Hippocampal formation (tissue), 2 donors: ENCODE measurements at regions not wholly inside any gene's neighbourhood (a gene's known extent, or its start where the extent isn't known, plus 50 kb on each side); places are given as distances from the start of the nearest gene placed in this dataset.
A peak's percentile ranks its signal among the peaks of the same experiment; 100 is the strongest.

Experiments used
- DNase-seq, 2 donors: peaks; one replicate each; lab custom pipeline; 2025; lab: John Stamatoyannopoulos, UW

GRCh38 chr12:98423963-98424362 is 91.4 kb upstream of the TMPO start:
- DNase-seq: no peak

DNA sequence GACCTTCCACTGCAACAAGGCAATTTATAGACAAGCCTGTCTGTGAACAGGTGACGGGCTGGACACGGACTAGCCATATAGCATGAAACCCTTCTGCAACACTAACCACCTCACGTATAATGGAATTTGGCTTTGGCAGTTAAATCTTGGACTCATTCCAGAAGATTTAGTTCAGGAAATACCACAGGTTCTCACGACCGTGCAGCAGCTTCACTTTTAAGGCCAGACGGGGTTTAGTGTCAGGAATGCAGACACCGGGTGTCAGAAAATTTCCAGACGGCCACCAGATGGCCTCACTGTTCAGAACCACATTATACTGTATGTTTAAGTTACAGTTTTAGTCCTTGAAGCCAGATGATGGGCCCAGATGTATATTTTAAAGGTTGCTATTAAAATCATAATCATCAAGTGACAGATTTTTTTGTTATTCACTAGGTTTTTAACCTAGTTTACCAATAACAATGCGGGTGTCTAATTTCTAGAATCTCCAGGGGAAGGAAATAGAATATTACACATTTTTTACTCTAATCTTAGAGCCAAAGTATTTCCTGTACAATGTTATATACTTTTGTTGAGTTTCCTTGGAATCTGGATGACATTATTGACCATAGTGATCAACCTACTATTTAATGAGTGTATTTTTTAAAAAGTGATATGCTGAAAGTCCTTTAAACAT is 90.5 kb upstream of the TMPO start:
- DNase-seq: peak; percentile 30 to 41

DNA sequence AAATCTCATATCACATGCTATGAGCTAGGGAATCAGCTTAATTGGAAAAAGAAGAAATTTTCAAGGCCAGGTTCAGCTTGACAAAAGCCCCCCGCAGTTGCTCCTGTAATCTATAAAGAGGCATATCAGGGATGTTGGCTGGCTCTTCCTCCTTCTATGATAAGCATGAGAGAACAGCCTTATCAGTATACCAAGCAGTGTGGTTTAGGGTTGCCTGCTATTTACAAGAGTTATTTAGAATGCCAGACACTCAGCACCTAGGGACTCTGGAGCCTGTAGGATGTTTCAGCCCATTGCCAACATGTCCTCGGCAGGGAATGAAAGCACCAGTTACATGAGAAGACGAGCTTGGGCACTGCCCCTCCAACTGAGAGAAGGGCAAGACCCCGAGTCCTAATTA is 89.5 kb upstream of the TMPO start:
- DNase-seq: no peak

DNA sequence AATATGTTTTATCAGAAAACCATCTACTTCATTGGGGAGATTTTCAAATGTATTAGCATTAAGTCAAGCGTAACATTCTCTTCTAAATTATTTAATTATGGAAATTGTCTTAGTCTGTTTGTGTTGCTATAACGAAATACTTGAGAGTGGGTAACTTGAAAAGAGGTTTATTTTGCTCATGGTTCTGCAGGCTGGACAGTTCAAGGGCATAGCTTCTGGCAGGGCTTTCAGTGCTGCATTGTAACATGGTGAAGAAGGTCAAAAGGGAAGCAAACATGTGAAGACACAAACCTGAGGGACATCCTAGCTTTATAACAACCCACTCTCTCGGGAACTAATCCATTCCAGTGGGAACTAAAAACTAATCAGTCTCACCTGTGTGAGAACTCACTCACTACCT is 84.3 kb upstream of the TMPO start:
- DNase-seq: no peak

GRCh38 chr12:98437166-98437565 is 78.2 kb upstream of the TMPO start:
- DNase-seq: no peak

DNA sequence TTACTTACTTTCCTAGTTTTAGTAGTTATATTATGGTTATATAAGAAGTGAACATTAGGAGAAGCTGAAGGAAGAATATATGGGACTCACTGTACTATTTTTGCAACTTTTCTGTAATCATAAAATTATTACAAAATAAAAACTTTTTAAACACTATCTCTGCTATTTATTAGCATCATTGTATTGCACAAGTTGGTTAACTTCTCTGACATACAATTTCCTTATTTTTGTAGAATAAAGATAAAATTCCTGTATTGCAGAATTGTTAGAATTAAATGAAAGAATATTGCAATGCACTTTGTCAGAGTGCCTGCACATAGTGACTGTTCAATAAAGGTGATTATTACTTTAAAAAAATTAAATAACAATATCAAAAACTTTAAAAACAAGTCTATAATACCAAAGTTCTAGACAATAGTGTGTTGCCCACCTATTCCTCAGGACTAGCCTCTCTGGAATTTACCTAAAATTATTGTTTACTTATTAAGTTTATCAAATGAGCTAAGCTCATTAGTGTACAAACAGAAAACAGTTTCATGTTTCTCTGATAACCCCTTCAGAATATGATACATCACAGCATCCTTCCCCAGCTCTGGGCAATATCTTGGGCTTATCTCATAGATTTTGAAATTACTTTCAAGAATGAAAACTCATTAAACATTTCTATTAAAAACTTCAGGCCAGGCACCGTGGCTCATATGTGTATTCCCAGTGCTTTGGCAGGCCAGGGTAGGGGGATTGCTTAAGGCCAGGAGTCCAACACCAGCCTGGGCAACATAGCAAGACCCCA is 77.4 kb upstream of the TMPO start:
- DNase-seq: no peak

GRCh38 chr12:98438656-98439230 is 76.6 kb upstream of the TMPO start:
- DNase-seq: no peak

DNA sequence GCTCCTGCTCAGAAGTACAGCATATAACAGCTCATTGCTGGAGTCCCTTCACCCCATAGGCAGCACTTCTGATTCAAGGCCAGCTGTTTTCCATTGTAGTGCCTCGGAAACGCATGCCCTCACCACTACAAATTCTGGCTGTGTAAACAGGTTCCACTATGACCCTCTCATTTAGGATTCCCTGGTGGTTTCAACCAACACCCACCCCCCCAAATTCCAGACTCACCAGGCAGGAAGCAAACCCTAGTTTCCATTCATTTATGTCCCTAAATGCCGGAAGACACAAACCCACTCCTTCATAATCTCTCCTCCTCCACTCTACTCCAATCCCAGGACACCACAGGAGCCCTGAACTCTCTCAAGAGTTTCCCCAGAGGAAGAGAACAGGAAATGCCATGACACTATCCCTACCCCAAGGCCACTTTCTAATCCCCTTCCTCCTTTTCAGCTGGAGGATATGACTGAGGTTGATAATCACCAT is 75.9 kb upstream of the TMPO start:
- no peak for DNase-seq

DNA sequence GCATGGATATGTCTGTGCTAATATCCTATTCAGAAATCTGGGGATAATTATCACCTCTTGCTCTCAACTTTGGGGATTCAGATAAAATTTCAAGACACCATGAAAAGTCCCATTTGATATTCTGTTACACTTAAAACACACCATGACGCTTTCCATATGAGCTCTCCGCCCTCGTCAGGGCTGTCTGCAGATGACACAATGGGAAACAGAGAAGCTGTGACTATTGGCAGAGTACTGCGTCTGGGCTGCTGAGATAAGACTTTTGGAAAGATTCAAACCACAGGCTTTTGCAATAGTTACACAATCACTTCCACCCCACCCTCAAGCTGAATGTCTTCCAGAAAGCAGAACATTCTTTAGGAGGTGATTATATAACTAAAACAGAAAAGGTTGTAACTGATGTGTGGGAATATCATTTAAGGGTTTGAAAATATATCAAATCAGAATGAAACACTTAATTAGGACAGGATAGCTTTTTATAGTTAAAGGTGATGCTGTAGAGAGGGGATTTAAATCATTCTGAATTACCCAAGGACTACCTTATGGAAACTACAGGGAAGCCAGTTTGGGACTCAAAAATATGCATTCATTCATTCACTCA is 75.3 kb upstream of the TMPO start:
- DNase-seq: peak; percentile 29 to 42

DNA sequence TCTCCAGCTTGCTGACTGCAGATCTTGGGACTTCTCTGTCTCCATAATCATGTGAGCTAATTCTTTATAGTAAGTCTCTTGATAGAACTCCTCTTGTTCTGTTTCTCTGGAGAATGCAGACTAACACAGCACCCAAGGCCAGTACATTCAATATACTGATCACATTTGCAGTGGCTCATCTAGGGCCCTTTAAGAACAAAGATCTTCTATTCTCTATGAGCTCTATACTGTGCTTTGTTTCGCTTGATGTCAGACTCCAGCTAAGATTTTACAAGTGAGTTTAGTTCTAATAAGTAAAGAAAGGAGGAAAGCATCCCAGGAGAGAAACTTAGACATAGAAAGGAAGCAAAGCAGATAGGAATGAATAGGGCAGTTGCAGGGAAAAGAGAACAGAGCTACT is 69.3 kb upstream of the TMPO start:
- no peak for DNase-seq

DNA sequence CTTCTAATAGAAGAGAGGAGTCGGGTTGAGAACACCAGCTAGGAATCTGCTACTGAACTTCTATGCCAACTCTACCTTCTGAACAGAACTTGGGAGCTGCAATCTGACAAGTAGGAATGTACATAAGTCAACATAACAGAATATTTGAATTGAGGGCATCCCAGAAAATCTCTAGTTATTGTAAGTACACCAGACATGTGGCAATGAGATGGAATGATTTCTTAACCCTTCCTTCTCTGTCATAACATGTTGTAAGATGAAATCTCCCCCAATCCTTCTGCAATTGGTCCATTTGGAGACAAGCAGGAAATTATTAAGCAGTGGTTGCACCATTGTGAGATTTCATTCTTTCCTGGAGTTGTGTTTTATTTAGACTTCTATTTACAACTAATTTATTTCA is 68.7 kb upstream of the TMPO start:
- DNase-seq: no peak

- no peak for DNase-seq
Observed at GRCh38 chr12:98449584-98449983, 65.8 kb upstream of the TMPO start.

DNA sequence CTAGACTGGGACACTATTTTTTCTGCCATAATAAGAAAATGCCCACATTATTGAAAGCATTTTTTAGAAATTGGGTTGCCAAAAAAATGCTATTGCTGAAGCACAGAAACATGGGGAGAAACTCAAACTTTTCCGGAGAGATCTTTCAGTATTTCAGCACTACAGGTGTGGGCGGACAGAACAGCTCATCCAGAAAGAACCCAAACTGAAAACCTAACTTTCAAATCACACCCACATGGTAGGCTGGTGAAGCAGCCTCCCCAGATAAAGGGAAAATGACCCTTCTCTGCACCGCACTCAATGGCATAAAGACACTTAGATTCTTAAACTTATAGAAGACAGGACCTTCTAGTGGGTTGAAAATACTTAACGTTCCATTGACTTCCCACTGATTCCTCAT is 62.3 kb upstream of the TMPO start:
- no peak for DNase-seq

GRCh38 chr12:98453492-98453891 is 61.9 kb upstream of the TMPO start:
- DNase-seq: no peak

DNA sequence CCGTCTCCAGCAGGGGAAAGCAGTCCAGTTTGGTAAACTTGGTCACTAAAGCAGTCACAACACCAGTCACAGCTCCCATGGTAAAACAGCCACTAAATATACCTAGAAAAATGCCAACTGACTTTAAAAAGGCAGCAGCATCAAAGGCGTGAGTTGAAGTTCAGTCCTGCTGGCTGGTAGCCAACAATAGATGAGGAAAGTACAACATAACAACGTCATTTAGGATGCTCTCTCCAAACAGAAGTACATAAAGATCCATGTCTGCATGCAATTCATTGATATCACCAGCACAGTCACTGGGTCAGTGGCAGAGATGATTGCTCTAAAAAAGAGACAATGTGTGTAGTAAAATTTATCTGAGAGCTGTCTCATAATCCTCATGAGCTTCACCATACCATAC is 59.3 kb upstream of the TMPO start:
- no peak for DNase-seq

DNA sequence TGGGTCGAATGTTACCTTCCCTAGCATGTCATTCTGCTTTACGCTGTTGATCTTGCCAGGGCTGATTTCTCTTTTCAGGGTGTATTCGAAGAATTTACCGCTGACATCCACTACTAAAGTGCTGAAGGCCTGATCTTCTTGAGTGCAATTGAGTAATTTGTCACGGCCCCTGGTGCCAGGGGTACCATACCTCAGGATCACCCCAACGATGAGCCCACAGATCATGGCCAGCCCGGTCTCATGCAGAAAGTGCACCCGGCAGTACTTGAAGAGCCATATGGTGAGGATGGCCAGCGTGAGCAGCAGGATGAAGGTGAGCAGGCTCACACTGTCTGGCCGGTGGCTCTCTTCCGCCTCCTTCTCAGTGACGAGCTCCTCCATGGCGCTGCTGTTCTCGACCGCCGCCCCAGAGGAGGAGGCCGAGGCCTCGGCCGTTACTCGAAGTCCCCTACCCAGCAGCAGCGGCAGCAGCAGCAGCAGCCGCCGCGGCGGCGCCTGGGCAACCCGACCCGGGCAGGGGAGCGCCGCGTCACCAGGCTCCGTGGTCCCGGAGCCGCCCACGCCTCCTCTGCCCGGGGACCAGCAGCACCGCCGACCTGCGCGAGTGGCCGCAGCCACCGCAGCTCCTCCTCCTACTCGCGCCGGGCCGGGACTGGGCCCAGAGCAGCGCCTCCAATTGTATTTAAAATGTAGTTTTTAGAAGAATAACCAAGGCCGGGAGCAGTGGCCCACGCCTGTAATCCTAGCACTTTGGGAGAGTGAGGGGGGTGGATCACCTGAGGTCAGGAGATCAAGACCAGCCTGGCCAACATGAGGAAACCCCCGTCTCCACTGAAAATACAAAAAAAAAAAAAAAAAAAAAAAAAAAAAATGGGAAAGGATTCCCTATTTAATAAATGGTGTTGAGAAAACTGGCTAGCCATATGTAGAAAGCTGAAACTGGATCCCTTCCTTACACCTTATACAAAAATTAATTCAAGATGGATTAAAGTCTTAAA is 58.5 kb upstream of the TMPO start:
- no peak for DNase-seq

DNA sequence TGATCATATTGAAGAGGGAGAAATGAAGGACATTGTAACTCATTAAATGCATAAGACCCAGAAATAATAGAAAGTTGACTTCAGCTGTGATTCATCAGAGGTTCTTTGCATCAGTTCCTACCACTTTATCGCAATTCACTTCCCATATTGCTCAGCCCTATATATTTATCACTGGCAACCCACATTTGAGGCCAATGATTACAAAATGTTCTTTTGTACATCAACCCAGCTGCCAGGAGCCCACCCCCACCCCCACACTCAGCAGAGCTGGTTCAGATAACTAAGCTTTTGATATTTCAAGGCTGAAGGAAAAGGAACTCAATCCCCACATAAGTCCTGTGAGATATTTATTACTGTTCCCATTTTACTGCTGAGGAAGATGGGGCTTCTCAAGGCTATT is 51.2 kb upstream of the TMPO start:
- no peak for DNase-seq

DNA sequence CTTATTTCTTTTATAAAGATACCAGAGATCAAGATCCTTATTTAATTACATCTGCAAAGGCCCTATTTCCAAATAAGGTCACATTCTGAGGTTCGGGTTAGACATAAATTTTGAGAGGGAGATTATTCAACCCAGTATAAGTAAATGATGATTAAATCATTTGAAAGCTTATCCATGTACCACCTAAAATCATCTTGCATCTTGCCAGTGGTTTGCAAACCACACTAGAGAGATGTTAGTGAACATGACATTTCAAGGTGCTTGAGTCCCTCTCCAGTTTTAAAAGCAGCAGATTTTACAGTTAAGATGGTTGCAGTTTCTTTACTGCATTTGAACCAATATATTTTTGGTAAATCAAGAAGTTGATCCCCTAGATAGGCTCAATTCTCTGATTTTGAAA is 49.9 kb upstream of the TMPO start:
- no peak for DNase-seq
